ENCODE measurements at regions not wholly inside any gene's neighbourhood (a gene's known extent, or its start where the extent isn't known, plus 50 kb on each side); places are given as distances from the start of the nearest gene placed in this dataset.

DNA sequence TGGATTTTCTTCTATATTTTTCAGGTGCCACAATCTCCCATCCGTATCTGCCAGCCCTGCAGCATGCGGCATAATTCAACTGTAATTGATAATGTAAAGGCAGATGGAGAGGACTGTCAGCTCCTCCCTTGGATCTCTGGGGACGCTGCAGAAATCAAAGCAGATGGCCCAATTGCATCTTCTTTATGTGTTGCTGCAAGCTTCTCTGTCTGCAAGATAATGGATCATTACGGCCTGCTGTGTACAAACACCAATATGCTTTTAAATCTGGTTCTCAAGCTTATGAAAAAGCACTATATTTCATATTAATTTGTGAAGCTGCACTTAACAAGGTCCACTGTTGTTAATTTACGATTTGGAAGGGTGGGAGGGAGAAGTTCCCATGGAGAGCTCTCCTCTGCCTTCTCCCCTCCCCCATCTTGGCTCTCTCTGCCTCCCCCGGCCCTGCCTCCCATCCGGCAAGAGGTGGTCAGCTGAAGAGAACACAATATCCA lies 607.5 kb downstream of the TOX3 start:
- TF ChIP-seq, protein P1, sequence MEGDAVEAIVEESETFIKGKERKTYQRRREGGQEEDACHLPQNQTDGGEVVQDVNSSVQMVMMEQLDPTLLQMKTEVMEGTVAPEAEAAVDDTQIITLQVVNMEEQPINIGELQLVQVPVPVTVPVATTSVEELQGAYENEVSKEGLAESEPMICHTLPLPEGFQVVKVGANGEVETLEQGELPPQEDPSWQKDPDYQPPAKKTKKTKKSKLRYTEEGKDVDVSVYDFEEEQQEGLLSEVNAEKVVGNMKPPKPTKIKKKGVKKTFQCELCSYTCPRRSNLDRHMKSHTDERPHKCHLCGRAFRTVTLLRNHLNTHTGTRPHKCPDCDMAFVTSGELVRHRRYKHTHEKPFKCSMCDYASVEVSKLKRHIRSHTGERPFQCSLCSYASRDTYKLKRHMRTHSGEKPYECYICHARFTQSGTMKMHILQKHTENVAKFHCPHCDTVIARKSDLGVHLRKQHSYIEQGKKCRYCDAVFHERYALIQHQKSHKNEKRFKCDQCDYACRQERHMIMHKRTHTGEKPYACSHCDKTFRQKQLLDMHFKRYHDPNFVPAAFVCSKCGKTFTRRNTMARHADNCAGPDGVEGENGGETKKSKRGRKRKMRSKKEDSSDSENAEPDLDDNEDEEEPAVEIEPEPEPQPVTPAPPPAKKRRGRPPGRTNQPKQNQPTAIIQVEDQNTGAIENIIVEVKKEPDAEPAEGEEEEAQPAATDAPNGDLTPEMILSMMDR (conservative IDR thresholded peaks at IDR 0.05; ENCODE audit: low read length) = no peak
- TF ChIP-seq EZH2phosphoT487 (IDR thresholded peaks at IDR 0.05; ENCODE audit: borderline replicate concordance) = no peak
